Loucy (cell line): ENCODE measurements at regions not wholly inside any gene's neighbourhood (a gene's known extent, or its start where the extent isn't known, plus 50 kb on each side); places are given as distances from the start of the nearest gene placed in this dataset.

Experiments used
- H2AFZ ChIP-seq: fragments of 200-600 bp; sonication (generic); 2 replicates; pipeline ENCODE4 v1.6.0; 2016; ENCODE audit warnings: antibody characterized with exemption, mild to moderate bottlenecking, low read length, moderate library complexity
- H3F3A ChIP-seq: fragments of 200-600 bp; 2 replicates; pipeline ENCODE4 v1.6.0; 2016; ENCODE audit warnings: antibody characterized with exemption, low read depth, mild to moderate bottlenecking
- H3K27me3 ChIP-seq: fragments of 200-600 bp; sonication (generic); 2 replicates; pipeline ENCODE4 v1.6.1; 2014; ENCODE audit warnings: low read length, mild to moderate bottlenecking; ENCODE audit not compliant: insufficient read depth, poor library complexity, severe bottlenecking
- H3K36me3 ChIP-seq: fragments of 200-600 bp; sonication (generic); 2 replicates; pipeline ENCODE4 v1.6.1; 2016; ENCODE audit warnings: low read length; ENCODE audit not compliant: insufficient read depth
- H3K4me1 ChIP-seq: fragments of 200-600 bp; sonication (generic); 2 replicates; pipeline ENCODE4 v1.5.1; 2014; ENCODE audit warnings: low read length, mild to moderate bottlenecking; ENCODE audit not compliant: insufficient read depth, poor library complexity, severe bottlenecking
- H3K4me2 ChIP-seq: fragments of 200-600 bp; sonication (generic); 2 replicates; pipeline ENCODE4 v1.6.0; 2014; ENCODE audit warnings: antibody characterized with exemption, low read length, low read depth, mild to moderate bottlenecking; ENCODE audit not compliant: poor library complexity, severe bottlenecking
- H3K4me3 ChIP-seq: fragments of 200-600 bp; sonication (generic); 2 replicates; pipeline ENCODE4 v1.5.1; 2014; ENCODE audit warnings: low read length, mild to moderate bottlenecking, mixed read lengths; ENCODE audit not compliant: poor library complexity, severe bottlenecking
- H3K79me2 ChIP-seq: fragments of 200-600 bp; sonication (generic); 2 replicates; pipeline ENCODE4 v1.6.1; 2014; ENCODE audit warnings: low read length; ENCODE audit not compliant: insufficient read depth
- H3K9ac ChIP-seq: fragments of 200-600 bp; sonication (generic); 2 replicates; pipeline ENCODE4 v1.6.0; 2014; ENCODE audit warnings: mild to moderate bottlenecking, low read depth, low read length, moderate library complexity; ENCODE audit not compliant: poor library complexity, severe bottlenecking
- H3K9me2 ChIP-seq: fragments of 200-600 bp; sonication (generic); replicated peaks from 2 replicates; pipeline ENCODE4 v1.6.1; 2016; ENCODE audit warnings: low read depth, low read length, mixed read lengths
- H3K9me3 ChIP-seq: fragments of 200-600 bp; sonication (generic); 2 replicates; pipeline ENCODE4 v1.6.1; 2014; ENCODE audit warnings: mild to moderate bottlenecking, antibody characterized with exemption, low read length, low read depth; ENCODE audit not compliant: insufficient read depth
- H4K20me1 ChIP-seq: fragments of 200-600 bp; sonication (generic); 2 replicates; pipeline ENCODE4 v1.6.0; 2014; ENCODE audit warnings: antibody characterized with exemption, low read length, mild to moderate bottlenecking; ENCODE audit not compliant: insufficient read depth, poor library complexity, severe bottlenecking
- CTCF ChIP-seq: fragments of 200-600 bp; sonication (generic); conservative IDR thresholded peaks from 2 replicates; pipeline ENCODE4 v1.5.1; 2014; ENCODE audit warnings: mild to moderate bottlenecking, antibody characterized with exemption, low read length
- EZH2phosphoT487 ChIP-seq: fragments of 200-600 bp; IDR thresholded peaks from 2 replicates; pipeline ENCODE4 v1.6.1; 2018; ENCODE audit warnings: antibody characterized with exemption, mild to moderate bottlenecking, moderate library complexity, borderline replicate concordance

GRCh38 chr13:108437496-108437895, 168.0 kb downstream of the TNFSF13B start:
- Histone ChIP-seq H3K4me2 (no peak overlapping the region), H3K4me3 (no peak overlapping the region), H3K9ac (no peak overlapping the region), H4K20me1 (no peaks in the 10 kb centered on the region), H3K9me2 (no peaks in the 10 kb centered on the region), H2AFZ (no peak overlapping the region), H3K4me1 (no peaks in the 10 kb centered on the region), H3K36me3 (no peaks in the 10 kb centered on the region), H3K9me3 (no peaks in the 10 kb centered on the region), H3K27me3 (no peaks in the 10 kb centered on the region), H3F3A (no peaks in the 10 kb centered on the region), H3K79me2 (no peaks in the 10 kb centered on the region)
- TF ChIP-seq EZH2phosphoT487 (no peak), CTCF (no peak)

DNA sequence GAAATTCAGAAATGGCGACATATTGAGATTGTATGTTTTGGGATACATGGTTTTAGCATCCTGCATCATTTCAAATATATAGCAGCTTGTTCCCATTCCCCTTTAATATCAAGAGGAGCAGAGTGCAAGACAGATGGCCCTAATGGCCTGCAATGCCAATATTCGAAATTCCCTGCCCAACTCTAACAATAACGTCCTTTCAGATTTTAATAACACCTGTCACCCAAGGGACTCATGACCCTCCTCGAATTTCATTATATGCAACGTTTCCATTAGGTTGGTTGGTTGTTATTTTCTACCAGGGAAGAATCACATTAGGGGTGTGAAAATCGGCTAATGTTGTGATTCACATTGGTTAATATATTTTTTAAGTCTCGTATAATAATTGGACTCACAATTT, 170.0 kb downstream of the TNFSF13B start:
- Histone ChIP-seq H3K4me1 (no peaks in the 10 kb centered on the region), H2AFZ (no peak overlapping the region), H3K9me2 (no peaks in the 10 kb centered on the region), H3K4me2 (no peak overlapping the region), H3K9me3 (no peaks in the 10 kb centered on the region), H4K20me1 (no peaks in the 10 kb centered on the region), H3K27me3 (no peaks in the 10 kb centered on the region), H3K4me3 (no peak overlapping the region), H3F3A (no peaks in the 10 kb centered on the region), H3K36me3 (no peaks in the 10 kb centered on the region), H3K79me2 (no peaks in the 10 kb centered on the region), H3K9ac (no peak overlapping the region)
- no peak for TF ChIP-seq CTCF
- no peak for TF ChIP-seq EZH2phosphoT487

DNA sequence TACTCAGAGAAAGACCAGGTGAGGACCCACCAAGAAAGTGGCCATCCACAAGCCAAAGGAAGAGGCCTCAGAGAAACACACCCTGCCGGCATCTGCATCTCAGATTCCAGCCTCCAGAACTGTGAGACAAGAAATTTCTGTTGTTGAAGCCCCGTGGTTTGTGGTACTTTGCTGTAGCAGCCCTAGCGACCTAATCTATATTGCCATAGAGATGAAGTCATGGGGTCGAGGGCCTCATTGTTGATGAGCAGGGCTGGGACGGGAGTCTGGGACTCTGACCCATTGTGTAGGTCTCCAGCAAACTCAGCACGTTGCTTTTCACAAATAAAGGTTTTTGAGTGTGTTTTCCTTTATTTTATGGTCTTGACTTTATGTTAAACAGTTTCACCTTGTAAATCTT, 174.9 kb downstream of the TNFSF13B start:
- no peaks in the 10 kb centered on the region for H3K9me3 ChIP-seq
- H3K79me2 ChIP-seq, result no peaks in the 10 kb centered on the region
- no peaks in the 10 kb centered on the region for H4K20me1 ChIP-seq
- no peak overlapping the region for H2AFZ ChIP-seq
- no peaks in the 10 kb centered on the region for H3K27me3 ChIP-seq
- no peak overlapping the region for H3K4me2 ChIP-seq
- H3F3A ChIP-seq, result no peaks in the 10 kb centered on the region
- H3K36me3 ChIP-seq, result no peaks in the 10 kb centered on the region
- no peak overlapping the region for H3K4me3 ChIP-seq
- H3K9me2 ChIP-seq, result no peaks in the 10 kb centered on the region
- H3K9ac ChIP-seq, result no peak overlapping the region
- no peaks in the 10 kb centered on the region for H3K4me1 ChIP-seq
- TF ChIP-seq EZH2phosphoT487 (no peak), CTCF (no peak)
